MM.1S (cell line): ENCODE measurements at regions not wholly inside any gene's neighbourhood (a gene's known extent, or its start where the extent isn't known, plus 50 kb on each side); places are given as distances from the start of the nearest gene placed in this dataset.

ENCODE experiments used
- EZH2 ChIP-seq: fragments of 300-600 bp; sonication (generic); optimal IDR thresholded peaks from 2 replicates; pipeline ENCODE3; 2017; ENCODE audit warnings: low read depth, mild to moderate bottlenecking, antibody characterized with exemption, low read length, mixed read lengths
- EZH2phosphoT487 ChIP-seq: fragments of 300-600 bp; sonication (generic); IDR thresholded peaks from 2 replicates; pipeline ENCODE4 v1.6.1; 2018; ENCODE audit warnings: antibody characterized with exemption, low read length
- TF ChIP-seq, protein P1 (sequence below): fragments of 300-600 bp; sonication (generic); IDR thresholded peaks from 2 replicates; pipeline ENCODE4 v1.5.1; 2016; ENCODE audit warnings: antibody characterized with exemption, low read length, mixed read lengths

DNA sequence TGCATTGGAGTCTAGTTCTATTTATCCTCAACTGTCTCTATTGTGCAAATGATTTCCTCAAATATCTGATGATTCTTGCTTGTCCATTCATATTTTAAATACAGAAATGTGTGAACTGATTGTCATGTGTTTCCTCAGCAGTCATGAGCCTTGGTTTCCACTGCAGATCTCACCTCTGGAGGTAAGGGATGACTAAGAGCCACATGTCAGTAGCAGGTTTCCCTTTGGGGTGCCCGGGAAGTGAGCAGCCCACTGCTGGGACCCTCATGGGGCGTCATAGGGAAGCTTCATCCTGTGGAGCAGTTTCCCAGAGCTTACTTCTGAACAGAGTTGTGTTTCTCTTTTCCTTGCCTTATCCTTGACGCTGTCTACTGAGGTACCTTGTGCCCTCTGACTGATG is 149.2 kb upstream of the TOPAZ1 start:
- TF ChIP-seq EZH2phosphoT487 (no peak), EZH2 (no peak)
- TF ChIP-seq, protein P1, sequence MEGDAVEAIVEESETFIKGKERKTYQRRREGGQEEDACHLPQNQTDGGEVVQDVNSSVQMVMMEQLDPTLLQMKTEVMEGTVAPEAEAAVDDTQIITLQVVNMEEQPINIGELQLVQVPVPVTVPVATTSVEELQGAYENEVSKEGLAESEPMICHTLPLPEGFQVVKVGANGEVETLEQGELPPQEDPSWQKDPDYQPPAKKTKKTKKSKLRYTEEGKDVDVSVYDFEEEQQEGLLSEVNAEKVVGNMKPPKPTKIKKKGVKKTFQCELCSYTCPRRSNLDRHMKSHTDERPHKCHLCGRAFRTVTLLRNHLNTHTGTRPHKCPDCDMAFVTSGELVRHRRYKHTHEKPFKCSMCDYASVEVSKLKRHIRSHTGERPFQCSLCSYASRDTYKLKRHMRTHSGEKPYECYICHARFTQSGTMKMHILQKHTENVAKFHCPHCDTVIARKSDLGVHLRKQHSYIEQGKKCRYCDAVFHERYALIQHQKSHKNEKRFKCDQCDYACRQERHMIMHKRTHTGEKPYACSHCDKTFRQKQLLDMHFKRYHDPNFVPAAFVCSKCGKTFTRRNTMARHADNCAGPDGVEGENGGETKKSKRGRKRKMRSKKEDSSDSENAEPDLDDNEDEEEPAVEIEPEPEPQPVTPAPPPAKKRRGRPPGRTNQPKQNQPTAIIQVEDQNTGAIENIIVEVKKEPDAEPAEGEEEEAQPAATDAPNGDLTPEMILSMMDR, result no peak
